NCI-H2227 (cell line): ENCODE measurements at regions not wholly inside any gene's neighbourhood (a gene's known extent, or its start where the extent isn't known, plus 50 kb on each side); places are given as distances from the start of the nearest gene placed in this dataset.
A peak's percentile ranks its signal among the peaks of the same experiment; 100 is the strongest.
"Not testable (repeated sequence)": the region's sequence is repeated elsewhere in the genome, so short reads cannot be mapped to it uniquely, and the experiment has no call there.

ENCODE experiments used
- DNase-seq: peaks from one replicate; lab custom pipeline; 2025; ENCODE audit not compliant: unreplicated experiment; lab: John Stamatoyannopoulos, UW

DNA sequence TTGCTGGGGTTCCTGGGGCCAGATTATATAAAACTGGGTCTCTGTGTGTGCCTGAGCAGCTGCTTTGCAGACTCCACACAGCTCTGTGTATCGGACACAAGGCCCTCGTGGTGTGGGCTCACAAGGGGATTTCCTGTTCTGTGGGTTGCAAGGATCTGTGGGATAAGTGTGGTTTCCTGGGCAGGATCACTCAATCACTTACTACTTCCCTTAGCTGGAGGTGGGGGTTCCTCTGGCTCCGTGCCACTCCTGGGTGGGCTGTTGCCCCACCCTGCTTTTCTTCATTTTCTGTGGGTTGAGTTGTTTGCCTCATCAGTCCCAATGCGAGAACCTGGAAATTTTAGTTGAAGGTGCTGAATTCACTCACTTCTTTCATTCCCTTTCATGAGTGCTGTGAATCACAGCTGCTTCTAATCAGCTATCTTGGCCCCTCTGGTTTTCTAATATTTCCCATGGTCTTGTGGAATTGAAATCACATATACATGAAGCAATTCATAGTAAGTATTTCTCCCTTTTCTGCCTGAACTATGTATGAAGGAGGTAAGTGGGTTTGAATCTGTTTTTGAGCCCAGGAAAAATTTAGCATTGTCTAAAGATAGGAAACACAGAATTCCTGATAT lies 196.3 kb downstream of the DCDC2C start:
- no peak for DNase-seq

DNA sequence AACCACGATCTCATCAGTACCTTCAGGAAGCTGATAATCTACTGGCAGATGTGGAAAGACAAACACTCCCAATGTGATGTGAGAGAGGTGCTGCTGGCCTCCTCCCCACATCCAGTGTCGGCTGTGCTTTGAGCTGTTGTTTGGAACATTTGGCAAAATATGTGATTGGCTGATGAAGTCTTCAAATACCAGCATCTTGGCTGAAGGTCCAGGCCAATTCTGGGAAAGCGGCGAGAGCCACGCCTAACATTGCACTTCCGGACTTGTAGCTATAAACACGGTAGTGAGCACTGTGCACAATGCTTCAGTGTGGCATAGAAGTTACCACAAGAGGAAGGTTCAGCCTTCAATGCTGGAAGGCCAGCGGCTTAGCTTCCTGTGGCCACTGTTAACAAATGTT lies 198.8 kb downstream of the DCDC2C start:
- no peak for DNase-seq

DNA sequence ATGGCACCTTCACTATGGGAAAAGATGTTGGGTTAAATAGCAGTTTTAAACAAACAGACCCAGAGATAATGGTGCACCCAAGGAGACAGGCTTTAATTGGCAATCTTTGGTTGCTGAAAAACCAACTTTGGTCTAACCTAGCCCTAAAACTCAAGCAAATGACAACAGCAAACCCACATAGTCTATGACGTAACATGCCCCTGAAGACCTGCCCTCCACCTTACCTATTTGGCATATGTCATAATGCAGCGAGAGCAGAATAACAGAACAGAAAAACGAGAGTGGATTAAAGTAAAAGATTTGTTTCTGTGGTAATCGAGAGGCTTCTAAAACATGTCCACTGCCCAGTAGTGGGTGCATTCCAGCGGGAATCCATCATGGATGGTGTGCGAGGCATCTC lies 200.7 kb downstream of the DCDC2C start:
- no peak for DNase-seq

DNA sequence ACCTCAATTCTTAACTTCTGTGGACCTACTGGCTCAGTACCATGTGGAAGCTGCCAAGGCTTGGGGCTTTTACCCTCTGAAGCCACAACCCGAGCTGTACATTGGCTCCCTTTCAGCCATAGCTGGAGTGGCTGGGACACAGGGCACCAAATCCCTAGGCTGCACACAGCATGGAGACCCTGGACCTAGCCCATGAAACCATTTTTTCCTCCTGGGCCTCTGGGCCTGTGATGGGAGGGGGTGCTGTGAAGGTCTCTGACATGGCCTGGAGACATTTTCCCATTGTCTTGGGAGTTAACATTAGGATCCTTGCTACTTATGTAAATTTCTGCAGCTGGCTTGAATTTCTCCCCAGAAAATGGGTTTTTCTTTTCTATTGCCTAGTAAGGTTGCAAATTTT lies 205.1 kb downstream of the DCDC2C start:
- not testable (repeated sequence) for DNase-seq

DNA sequence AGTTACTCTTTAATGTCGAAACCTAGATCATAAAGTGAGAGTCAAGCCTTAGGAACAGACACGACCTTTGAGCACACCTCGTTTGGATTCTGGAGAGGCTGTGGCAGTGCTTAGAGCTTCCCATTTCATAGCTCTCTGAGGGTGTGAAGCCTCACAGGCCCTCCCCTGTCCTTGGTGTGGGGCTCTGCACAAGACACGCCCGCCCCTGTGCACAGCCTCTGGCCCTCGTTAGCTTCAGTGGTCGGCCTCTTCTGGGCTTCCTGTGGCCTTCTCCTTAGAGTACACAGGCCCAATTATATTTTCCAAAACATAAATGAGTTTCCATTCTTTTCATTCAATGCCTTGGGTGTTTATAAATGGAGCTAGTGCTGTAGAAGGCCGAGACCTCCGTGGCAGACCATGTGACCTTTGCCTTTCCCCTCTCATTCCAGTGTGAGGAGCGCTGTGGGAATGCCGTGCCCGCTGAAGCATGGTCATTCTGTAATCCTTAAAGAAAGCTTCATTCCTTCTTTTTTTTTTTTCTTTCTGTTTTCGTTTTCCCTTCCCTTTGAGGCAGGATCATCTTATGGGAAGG lies 208.6 kb downstream of the DCDC2C start:
- no peak for DNase-seq

DNA sequence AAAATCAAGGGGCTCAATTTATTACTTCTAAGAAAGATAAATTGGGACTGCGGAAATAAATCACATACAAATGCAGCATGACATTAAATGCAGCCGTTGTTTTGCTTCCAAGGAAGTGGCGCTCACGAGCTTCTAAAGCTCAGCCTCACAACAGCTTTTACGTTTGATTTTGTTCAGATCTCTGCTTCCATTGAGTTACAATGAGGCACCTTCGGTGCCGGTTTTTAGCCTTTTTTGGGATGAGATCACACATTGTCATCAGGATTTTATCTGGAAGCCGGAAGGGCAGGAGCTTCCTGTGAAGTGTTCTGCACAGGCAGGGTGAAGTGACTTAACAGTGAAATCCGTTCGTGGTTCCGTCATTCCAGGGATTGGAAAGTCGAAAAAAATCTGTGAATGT lies 209.8 kb downstream of the DCDC2C start:
- DNase-seq: peak; percentile 26

DNA sequence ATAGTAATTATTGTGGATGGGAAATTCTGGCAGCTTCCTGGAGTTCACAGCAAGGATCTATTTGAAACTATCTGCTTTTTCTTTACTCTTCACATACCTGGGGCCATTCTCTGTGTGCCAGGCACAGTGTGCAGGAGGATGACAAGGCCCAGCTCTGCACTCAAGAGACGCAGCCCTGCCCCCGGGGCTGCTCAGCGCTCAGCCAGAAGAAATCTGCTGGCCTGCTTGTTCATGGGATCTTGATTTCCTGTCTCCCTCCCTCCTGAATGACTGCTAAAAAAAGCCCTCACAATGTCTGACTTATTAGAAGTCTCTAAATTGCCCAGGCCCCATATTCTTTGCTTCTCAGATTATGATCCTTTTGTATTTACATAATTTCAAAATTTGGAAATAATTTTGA lies 210.9 kb downstream of the DCDC2C start:
- no peak for DNase-seq

DNA sequence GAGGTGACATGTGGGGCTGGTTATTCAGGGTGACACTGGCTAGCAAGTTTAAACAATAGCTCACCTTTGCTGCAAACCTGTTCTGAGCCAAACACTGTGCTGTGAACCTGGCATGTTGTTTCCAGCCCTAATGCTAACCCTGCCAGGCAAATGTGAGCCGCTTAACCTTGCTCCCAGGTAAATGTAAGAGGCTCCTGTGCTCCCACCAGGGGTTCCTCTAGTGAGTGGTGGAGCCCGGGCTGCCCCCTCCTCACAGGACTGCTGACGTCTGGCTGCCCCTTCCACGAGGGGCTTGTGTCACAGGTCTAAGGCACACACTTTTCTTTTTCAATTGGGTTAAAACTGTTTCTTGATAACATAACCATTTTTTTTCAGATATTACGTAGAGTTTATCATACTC lies 223.7 kb downstream of the DCDC2C start:
- DNase-seq: no peak

DNA sequence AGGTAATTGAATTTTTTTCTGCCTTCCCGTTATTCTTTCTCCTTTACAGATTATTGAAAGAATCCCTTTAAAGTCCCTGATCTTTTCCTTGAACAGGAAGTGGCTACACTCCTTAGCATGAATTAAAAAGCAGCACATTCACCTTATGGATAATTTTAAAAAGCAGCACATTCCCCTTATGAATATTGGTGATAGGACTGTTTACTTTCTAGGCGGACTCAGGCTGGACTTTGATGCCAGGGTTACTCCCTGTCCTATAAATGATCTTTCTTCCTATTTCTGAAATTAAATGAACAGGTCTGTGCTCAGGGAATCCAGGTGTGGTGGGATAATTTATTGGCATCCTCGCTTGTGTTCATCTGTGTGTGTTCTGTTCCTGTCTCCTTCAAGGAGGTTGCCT lies 226.0 kb downstream of the DCDC2C start:
- no peak for DNase-seq

DNA sequence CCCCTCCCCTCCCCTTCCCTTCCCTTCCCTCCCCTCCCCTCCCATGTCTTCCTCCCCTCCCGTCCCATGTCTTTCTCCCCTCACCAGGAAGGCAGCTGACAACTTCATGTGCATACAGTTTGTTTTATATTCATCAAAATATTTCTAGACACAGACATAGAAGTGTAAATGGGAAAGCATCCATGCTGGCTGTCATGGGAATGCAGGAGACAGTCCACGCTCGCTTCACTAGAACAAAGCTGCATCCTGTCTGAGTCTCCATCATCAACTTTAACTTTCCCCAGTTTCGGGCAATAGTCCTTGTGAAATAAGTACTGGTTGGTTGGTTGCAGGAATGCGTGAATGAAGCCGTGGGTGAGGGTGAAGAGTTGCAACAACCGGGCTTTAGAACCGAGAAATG lies 226.9 kb downstream of the DCDC2C start:
- DNase-seq: no peak

DNA sequence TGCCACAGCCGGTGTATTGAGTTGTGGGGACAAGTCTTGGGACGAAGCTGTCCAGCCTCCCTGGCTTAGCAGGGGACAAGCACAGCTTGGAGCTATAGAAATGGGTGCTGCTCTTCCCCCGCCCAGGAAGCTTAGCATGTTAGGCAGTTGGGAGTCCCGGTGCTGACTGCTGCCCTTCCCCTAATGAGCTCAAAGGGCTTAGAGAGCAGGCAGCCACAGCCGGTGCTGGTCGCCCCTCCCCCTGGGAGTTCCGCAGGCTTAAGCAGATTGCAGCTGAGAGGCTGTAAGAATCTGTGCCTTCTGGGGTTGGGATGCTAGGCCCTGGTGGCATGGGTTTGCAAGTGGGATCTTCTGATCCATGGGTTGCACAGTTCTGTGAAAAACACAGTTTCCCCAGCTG lies 237.3 kb downstream of the DCDC2C start:
- no peak for DNase-seq

DNA sequence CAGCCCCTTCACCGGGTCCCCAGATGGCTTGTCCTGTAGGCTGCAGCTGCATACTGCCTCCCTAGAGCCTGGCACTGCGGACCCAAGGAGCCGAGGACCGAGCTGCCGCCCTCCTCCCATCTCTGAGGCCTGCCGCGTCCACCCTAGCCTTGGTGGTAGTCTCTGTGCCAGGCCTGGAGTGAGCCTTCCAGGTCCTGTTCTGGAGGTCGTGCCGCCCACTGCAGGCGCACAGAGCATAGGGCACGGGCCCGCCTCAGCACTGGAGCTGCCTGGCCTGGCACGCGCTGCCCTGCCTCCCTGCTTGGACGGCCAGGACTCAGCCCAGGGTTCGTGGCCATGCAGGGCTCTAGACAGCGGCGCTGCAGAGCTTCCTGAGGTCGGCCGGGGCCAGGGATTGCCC lies 239.5 kb downstream of the DCDC2C start:
- no peak for DNase-seq

DNA sequence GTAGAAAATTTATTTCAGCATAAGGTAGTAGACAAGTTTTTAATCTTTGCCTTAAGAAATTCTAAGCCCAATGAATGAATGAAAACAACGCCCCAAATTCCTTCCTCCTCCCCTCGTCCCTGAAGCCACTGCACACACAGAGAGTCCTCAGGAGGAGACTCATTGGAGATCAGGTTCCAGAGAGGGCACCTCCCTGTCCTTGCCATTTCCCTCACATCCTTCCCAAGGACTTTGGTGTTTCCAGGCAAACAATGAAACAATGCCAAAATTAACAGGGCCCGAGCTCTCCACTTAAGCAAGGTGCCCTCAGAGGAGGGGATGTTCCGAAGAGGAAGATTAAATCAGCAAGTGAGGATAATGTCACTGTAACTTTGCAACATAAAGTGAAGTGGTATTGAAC lies 240.7 kb downstream of the DCDC2C start:
- no peak for DNase-seq

DNA sequence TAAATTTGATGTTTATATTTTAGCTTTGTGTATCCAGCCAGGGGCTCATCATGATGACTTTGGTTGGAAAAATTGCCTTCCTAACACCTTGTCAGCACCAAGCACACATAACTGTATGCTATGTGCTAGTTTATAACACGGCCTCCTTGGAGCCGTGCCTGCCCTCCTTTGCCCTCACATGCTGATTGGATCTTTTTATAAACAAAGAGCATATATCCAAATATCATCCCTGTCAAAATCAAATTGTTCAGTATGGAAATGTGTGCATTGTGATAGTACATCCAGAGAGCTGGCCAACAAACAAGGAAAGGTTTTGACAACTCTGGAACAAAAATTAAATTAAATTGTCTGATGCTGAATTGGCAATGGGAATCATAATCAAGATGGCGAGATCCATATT lies 241.5 kb downstream of the DCDC2C start:
- no peak for DNase-seq

DNA sequence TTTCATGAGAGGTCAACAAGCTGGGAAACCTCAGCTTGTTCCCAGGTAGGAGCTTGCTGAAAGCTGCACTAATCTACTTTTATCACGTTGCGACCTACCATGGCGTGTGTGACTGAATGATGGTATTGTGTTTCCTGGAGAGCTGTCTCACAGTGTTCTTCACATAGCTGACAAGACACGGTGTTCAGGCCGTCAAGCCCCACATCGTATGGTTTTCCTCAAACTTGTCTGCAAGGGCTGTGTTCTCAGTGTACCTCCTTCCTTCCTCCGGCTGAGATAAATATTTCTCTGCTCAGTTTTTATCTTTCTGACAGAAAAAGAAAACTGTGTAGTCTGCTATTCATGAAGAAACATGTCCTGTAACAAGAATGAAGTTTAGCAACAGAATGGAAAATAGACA lies 244.8 kb downstream of the DCDC2C start:
- DNase-seq: no peak

DNA sequence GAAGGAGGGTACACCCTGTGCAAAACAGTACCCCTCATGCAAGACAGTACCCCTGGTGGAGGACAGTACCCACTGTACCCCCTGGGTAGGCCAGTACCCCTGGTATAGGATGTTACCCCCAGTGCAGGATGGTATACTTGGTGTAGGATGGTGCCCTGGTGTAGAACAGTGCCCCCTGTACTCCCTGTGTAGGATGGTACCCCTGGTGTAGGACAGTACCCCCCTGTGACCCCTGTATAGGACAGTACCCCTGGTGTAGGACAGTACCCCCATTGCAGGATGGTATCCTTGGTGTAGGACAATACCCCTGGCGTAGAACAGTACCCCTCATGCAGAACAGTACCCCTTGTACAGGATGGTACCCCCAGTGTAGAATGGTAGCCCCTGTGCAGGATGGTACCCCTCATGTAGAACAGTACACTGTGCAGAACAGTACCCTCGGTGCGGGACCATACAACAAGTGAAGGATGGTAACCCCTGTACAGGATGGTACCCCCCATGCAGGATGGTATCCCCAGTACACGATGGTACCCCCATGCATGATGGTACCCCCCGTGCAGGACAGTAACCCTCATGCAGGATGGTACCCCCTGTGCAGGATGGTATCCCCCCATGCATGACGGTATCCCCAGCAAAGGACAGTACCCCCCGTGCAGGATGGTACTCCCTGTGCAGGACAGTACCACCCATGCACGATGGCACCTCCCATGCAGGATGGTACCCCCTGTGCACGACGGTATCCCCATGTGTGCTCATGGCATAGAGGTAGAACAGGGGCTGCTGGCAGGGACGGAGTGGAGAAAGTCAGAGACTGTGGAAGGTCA lies 248.0 kb downstream of the DCDC2C start:
- no peak for DNase-seq

DNA sequence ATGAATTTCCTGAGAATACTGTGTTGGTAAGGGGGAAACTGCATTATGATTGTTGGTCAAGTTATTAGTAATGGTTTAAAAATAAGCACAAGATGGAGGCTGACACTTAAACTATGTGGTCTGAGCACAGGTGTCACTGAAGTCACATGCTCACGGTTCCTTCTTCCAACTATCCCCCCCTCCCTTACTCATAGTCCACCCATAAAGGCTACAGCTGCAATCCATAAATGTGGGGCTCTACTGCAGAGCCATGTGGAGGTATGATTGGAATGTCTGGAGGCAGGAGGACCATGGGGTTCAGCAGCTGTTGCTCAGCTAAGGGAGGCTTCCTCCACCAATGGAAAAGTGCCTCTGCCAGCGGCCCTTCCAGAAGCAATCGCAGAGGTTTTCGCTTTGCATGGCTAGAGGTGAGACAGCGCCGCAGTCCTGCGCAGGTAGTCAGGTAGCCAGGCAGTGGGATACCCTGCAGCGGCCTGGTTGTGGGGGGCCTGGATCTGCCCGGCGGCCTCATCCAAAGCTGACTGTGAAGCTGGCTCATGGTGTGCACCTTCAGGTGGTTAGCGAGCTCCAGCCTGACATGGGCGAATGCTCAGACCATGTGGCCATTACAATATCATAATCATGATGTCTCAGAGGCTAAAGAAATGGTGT lies 249.6 kb downstream of the DCDC2C start:
- DNase-seq: no peak

DNA sequence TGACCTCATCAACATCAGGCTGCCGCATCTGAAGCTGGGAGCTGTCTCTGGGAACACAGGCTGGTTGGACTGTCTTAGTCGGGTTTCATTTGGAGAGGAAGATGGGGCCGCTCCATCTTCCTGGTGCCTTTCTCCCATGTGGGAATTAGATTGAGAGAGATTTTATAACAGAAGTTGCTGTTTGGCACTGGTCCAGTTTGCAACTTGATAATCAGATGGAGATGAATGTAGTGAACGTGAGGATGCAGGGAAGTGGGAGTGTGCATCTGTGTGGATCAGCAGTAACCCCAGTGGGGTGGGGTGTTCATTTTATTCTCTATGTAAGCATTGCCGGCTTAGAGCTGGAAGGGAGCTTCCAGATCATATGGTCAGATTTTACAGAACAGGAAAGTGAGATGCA lies 250.9 kb downstream of the DCDC2C start:
- no peak for DNase-seq

DNA sequence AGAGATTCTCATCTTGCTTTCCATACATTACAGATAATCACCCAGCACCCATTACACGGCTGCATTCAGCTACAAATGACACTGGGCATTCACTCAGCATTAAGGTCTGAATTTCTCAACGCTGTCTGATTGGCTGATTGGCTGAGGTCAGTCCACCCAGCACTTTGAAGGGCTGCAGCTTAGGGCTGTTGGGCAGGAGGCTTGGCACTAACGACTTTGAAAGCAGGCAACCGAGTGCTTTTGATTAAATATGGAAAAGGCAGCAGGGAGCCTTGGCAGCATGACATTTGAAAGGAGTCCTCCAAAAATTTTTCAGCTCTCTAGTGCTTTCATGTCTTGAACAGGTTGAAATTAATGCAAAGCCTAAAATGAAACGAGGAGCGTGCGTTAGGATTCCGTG lies 253.0 kb downstream of the DCDC2C start:
- DNase-seq: peak; percentile 37

DNA sequence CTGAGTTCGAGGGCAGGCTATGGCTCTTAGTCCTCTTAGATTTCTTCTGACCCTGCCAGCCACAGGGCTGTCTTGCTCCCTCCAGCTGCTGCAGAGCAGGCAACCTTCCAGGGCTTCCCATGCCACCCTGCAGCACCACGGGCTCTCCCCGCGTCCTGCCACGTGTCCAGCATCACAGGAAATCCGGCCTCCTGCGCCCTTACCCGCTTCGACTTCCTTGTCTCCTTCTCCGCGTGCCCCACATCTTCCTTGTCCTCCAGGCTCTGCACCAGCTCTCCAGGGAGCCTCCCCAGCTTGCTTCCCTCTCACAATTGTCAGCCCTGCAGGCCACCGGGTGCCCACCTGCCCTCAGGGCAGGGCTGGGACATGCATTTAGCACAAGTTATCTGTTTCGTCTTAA lies 253.5 kb downstream of the DCDC2C start:
- no peak for DNase-seq

DNA sequence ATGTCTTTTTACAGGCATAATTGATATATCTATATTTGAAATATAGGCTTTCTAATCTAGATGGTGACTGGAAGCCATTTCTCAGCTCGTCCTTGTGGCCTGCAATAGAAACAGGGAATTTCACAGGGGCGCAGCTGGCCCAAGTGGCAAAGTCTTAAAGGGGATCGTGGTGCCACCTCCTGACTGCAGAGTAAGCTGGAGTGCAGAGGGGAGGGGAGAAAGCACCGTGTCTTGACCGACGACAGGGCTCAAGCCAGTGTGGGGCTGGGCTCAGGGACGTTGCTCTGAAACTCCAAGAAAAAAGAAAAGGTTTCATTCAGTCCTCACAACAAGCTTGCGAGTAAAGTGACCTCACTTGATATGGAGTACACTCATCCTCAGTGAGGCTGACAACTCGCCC lies 255.1 kb downstream of the DCDC2C start:
- DNase-seq: no peak

DNA sequence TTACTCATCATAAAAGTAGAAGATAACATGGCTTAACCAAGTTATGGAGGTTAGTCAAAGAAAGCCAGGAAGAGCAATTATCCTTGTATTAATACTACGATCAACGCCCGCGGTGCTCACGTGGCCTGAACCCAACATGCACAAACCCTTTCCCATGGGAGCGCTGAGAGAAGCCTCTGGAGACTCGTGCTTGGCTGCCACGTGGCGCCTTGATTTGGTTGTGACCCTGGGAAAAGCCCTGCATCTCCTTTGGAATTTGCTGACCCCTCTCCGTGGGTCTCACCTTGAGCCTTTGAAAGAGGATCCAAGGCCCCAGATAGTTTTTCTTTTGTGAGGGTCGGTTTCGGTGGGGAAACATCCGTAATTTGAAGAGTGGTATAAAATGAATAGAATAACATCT lies 255.6 kb downstream of the DCDC2C start:
- DNase-seq: no peak
